NCI-H146 treated with DMSO at 0.1 percent for 48 hours (cell line): ENCODE measurements at regions not wholly inside any gene's neighbourhood (a gene's known extent, or its start where the extent isn't known, plus 50 kb on each side); places are given as distances from the start of the nearest gene placed in this dataset.

ENCODE experiments used
- DNase-seq: peaks from one replicate; lab custom pipeline; 2025; ENCODE audit not compliant: unreplicated experiment; lab: John Stamatoyannopoulos, UW

DNA sequence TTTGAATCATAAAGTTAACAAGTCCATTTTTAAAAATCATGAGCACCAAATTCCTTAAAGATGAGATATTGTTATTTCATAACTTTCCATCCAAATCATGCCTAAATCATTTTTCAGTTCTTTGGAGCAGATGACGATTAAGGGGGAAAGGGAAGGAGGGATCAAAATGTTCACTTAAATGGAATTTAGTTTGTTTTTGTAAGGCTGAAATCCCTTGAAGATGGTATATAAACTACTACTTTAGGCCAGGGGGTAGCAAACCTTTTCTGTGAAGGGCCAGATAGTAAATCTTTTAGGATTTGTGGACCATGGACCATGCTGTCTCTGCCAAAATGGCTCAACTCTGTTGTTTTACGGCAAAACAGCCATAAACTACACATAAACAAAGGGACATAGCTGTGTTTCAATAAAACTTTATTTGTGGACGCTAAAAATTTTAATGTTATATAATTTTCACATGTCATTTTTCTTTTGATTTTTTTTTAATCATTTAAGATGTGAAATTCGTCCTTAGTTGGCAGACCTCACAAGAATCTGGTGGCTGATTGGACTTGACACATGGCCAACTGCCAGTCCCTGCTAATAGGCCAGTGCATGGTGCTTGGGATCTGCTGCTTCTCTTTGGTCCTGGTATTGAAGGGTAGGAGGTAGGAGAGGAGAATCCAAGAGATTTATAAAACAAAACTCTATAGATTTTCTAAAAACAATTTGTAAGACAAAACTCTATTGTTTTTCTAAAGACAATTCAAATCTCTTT lies 52.0 kb upstream of the RTN4 start:
- DNase-seq, result no peak

DNA sequence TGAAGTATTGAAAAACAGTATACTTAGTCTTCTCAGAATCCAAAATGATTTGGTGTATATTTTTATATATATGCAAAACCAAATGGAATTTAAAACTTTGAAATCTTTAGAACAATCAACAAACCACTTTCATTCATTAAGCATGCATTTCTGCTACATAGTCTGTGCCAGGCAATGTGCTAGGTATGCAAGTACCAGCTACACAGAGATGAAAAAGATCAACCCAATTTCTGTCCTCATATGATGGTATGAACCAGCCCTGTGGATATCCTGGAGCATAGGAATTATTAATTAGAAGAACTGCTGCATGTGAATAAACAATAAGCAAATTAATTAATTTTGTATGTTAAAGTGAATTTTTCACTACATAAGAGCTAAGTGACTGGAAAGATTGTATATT lies 51.2 kb upstream of the RTN4 start:
- DNase-seq, result no peak

GRCh38 chr2:55099878-55100820 lies 49.9 kb upstream of the RTN4 start:
- DNase-seq, result no peak
